ENCODE measurements at regions not wholly inside any gene's neighbourhood (a gene's known extent, or its start where the extent isn't known, plus 50 kb on each side); places are given as distances from the start of the nearest gene placed in this dataset.

- DNase-seq = no peak
- peaks cover 21% of the 10 kb centered on the region for H3K9me3 Mint-ChIP-seq
- H3K27ac Mint-ChIP-seq = no peak overlapping the region
- peaks cover 6% of the 10 kb centered on the region for H3K36me3 Mint-ChIP-seq (ENCODE audit: low read depth)
- H3K4me1 Mint-ChIP-seq = peaks cover 14% of the 10 kb centered on the region
- no peaks in the 10 kb centered on the region for H3K27me3 Mint-ChIP-seq (ENCODE audit: low read depth, poor library complexity)
- no peak overlapping the region for H3K4me3 Mint-ChIP-seq
- no peak for TF ChIP-seq CTCF (IDR thresholded peaks at IDR 0.05)
Measured at GRCh38 chr18:27314996-27315395, 129.9 kb upstream of the CHST9 start.

- no peak for TF ChIP-seq CTCF (IDR thresholded peaks at IDR 0.05)
Measured at GRCh38 chr18:27313678-27314077, 128.6 kb upstream of the CHST9 start.

GRCh38 chr18:27312853-27313252 is 127.7 kb upstream of the CHST9 start:
- DNase-seq = no peak
- Mint-ChIP-seq H3K9me3 (peaks cover 16% of the 10 kb centered on the region), H3K27ac (no peak overlapping the region), H3K27me3 (ENCODE audit: low read depth, poor library complexity) (no peaks in the 10 kb centered on the region), H3K36me3 (ENCODE audit: low read depth) (peaks cover 6% of the 10 kb centered on the region), H3K4me3 (no peak overlapping the region), H3K4me1 (peaks cover 14% of the 10 kb centered on the region)
- TF ChIP-seq CTCF (IDR thresholded peaks at IDR 0.05) = no peak

More at GRCh38 chr18:27313678-27314077, 128.6 kb upstream of the CHST9 start:
- H3K4me1 Mint-ChIP-seq = peaks cover 14% of the 10 kb centered on the region
- no peak overlapping the region for H3K4me3 Mint-ChIP-seq
- peaks cover 18% of the 10 kb centered on the region for H3K9me3 Mint-ChIP-seq
- no peak for DNase-seq
- H3K27ac Mint-ChIP-seq = peak overlapping the region; percentile 77
- peaks cover 6% of the 10 kb centered on the region for H3K36me3 Mint-ChIP-seq (ENCODE audit: low read depth)
- no peaks in the 10 kb centered on the region for H3K27me3 Mint-ChIP-seq (ENCODE audit: low read depth, poor library complexity)

GRCh38 chr18:27312153-27312552 is 127.0 kb upstream of the CHST9 start:
- TF ChIP-seq CTCF (IDR thresholded peaks at IDR 0.05) = no peak
- no peak for DNase-seq
- Mint-ChIP-seq H3K9me3 (peaks cover 16% of the 10 kb centered on the region), H3K27ac (no peak overlapping the region), H3K36me3 (ENCODE audit: low read depth) (peaks cover 6% of the 10 kb centered on the region), H3K27me3 (ENCODE audit: low read depth, poor library complexity) (no peaks in the 10 kb centered on the region), H3K4me3 (no peak overlapping the region), H3K4me1 (peaks cover 14% of the 10 kb centered on the region)

GRCh38 chr18:27311114-27311513 is 126.0 kb upstream of the CHST9 start:
- Mint-ChIP-seq H3K27me3 (ENCODE audit: low read depth, poor library complexity) (no peaks in the 10 kb centered on the region), H3K4me3 (no peak overlapping the region), H3K36me3 (ENCODE audit: low read depth) (peaks cover 6% of the 10 kb centered on the region), H3K27ac (no peak overlapping the region), H3K4me1 (peaks cover 14% of the 10 kb centered on the region), H3K9me3 (peaks cover 15% of the 10 kb centered on the region)
- no peak for TF ChIP-seq CTCF (IDR thresholded peaks at IDR 0.05)
- DNase-seq = no peak

- Mint-ChIP-seq H3K27ac (no peak overlapping the region), H3K36me3 (ENCODE audit: low read depth) (no peaks in the 10 kb centered on the region), H3K27me3 (ENCODE audit: low read depth, poor library complexity) (peaks cover 3% of the 10 kb centered on the region), H3K4me1 (no peaks in the 10 kb centered on the region), H3K4me3 (no peak overlapping the region), H3K9me3 (no peaks in the 10 kb centered on the region)
- no peak for TF ChIP-seq CTCF (IDR thresholded peaks at IDR 0.05)
- no peak for DNase-seq
Measured at GRCh38 chr18:27301615-27302378, 116.7 kb upstream of the CHST9 start.

Data from nephron progenitor cell (in vitro differentiated cells).